H9 (cell line): ENCODE measurements at regions not wholly inside any gene's neighbourhood (a gene's known extent, or its start where the extent isn't known, plus 50 kb on each side); places are given as distances from the start of the nearest gene placed in this dataset.

Experiments
- DNase-seq: peaks from one replicate; pipeline ENCODE4 v3.0.0-alpha.2; 2017
- H2AFZ ChIP-seq: one replicate; pipeline ENCODE4 v1.6.1; 2013; ENCODE audit warnings: mild to moderate bottlenecking, low read length, control low read depth, moderate library complexity
- H2AK5ac ChIP-seq: 2 replicates; pipeline ENCODE4 v1.6.1; 2013; ENCODE audit warnings: low read length, control low read depth, mixed read lengths; ENCODE audit not compliant: insufficient read length
- H2BK120ac ChIP-seq: one replicate; pipeline ENCODE4 v1.6.1; 2013; ENCODE audit warnings: low read depth, mild to moderate bottlenecking, low read length, control low read depth, inconsistent platforms; ENCODE audit not compliant: poor library complexity, severe bottlenecking
- H2BK12ac ChIP-seq: 2 replicates; pipeline ENCODE4 v1.6.1; 2013; ENCODE audit warnings: low read length, control low read depth, mixed read lengths, low read depth; ENCODE audit not compliant: insufficient read length
- H2BK15ac ChIP-seq: 2 replicates; pipeline ENCODE4 v1.6.1; 2013; ENCODE audit warnings: low read depth, low read length, control low read depth
- H2BK20ac ChIP-seq: one replicate; pipeline ENCODE4 v1.6.1; 2013; ENCODE audit warnings: low read depth, mild to moderate bottlenecking, low read length, control low read depth, inconsistent platforms; ENCODE audit not compliant: poor library complexity, severe bottlenecking
- H2BK5ac ChIP-seq: 2 replicates; pipeline ENCODE4 v1.6.1; 2013; ENCODE audit warnings: low read length, control low read depth, mixed read lengths; ENCODE audit not compliant: insufficient read length
- H3K14ac ChIP-seq: 2 replicates; pipeline ENCODE4 v1.6.1; 2013; ENCODE audit warnings: low read length, control low read depth; ENCODE audit not compliant: insufficient read depth
- H3K18ac ChIP-seq: 2 replicates; pipeline ENCODE4 v1.6.1; 2013; ENCODE audit warnings: low read depth, mild to moderate bottlenecking, mixed read lengths, low read length, control low read depth; ENCODE audit not compliant: insufficient read length
- H3K23ac ChIP-seq: 2 replicates; pipeline ENCODE4 v1.6.1; 2013; ENCODE audit warnings: low read length, control low read depth, mixed read lengths, low read depth; ENCODE audit not compliant: insufficient read length
- H3K23me2 ChIP-seq: 2 replicates; pipeline ENCODE4 v1.6.1; 2013; ENCODE audit warnings: low read depth, mild to moderate bottlenecking, mixed read lengths, low read length, control low read depth; ENCODE audit not compliant: insufficient read length, poor library complexity, severe bottlenecking
- H3K27ac ChIP-seq: 2 replicates; pipeline ENCODE4 v1.5.1; 2013; ENCODE audit warnings: low read length, control low read depth, mixed read lengths, low read depth; ENCODE audit not compliant: insufficient read length
- H3K27me3 ChIP-seq: 2 replicates; pipeline ENCODE4 v1.6.1; 2013; ENCODE audit warnings: low read length, control low read depth, inconsistent platforms; ENCODE audit not compliant: insufficient read depth
- H3K4ac ChIP-seq: 2 replicates; pipeline ENCODE4 v1.6.1; 2013; ENCODE audit warnings: low read depth, mild to moderate bottlenecking, control low read depth, inconsistent platforms, low read length, moderate library complexity
- H3K4me1 ChIP-seq: 2 replicates; pipeline ENCODE4 v1.6.1; 2013; ENCODE audit warnings: low read length, control low read depth, inconsistent platforms; ENCODE audit not compliant: insufficient read depth
- H3K4me2 ChIP-seq: 2 replicates; pipeline ENCODE4 v1.6.1; 2013; ENCODE audit warnings: low read length, control low read depth, mixed read lengths; ENCODE audit not compliant: insufficient read length, insufficient read depth
- H3K56ac ChIP-seq: 2 replicates; pipeline ENCODE4 v1.6.1; 2013; ENCODE audit warnings: low read depth, mild to moderate bottlenecking, mixed read lengths, low read length, control low read depth; ENCODE audit not compliant: insufficient read length
- H3K79me1 ChIP-seq: 2 replicates; pipeline ENCODE4 v1.6.1; 2013; ENCODE audit warnings: low read depth, mild to moderate bottlenecking, moderate library complexity, low read length, control low read depth, inconsistent platforms; ENCODE audit not compliant: insufficient read depth, poor library complexity, severe bottlenecking
- H3K79me2 ChIP-seq: 2 replicates; pipeline ENCODE4 v1.6.1; 2013; ENCODE audit warnings: low read length, control low read depth, inconsistent platforms; ENCODE audit not compliant: insufficient read depth
- H3K9ac ChIP-seq: 2 replicates; pipeline ENCODE4 v1.6.1; 2013; ENCODE audit warnings: low read length, control low read depth, mixed read lengths; ENCODE audit not compliant: insufficient read length; ENCODE audit errors: extremely low read depth
- H3K9me3 ChIP-seq: one replicate; pipeline ENCODE4 v1.6.1; 2013; ENCODE audit warnings: low read depth, low read length, inconsistent platforms; ENCODE audit not compliant: control insufficient read depth
- H3T11ph ChIP-seq: one replicate; pipeline ENCODE4 v1.6.1; 2013; ENCODE audit warnings: mild to moderate bottlenecking, low read length, control low read depth, inconsistent platforms
- H4K20me1 ChIP-seq: one replicate; pipeline ENCODE4 v1.6.1; 2013; ENCODE audit not compliant: control insufficient read depth, insufficient read length, insufficient read depth
- H4K5ac ChIP-seq: 2 replicates; pipeline ENCODE4 v1.6.1; 2013; ENCODE audit warnings: low read depth, mild to moderate bottlenecking, mixed read lengths, low read length, control low read depth; ENCODE audit not compliant: insufficient read length
- H4K8ac ChIP-seq: replicated peaks from 2 replicates; pipeline ENCODE4 v1.6.1; 2013; ENCODE audit warnings: low read length, control low read depth, mixed read lengths, low read depth; ENCODE audit not compliant: insufficient read length
- H4K91ac ChIP-seq: 2 replicates; pipeline ENCODE4 v1.6.1; 2013; ENCODE audit warnings: low read depth, mild to moderate bottlenecking, moderate library complexity, mixed read lengths, low read length, control low read depth; ENCODE audit not compliant: insufficient read length
- H3K27ac Mint-ChIP-seq, 3 experiments: 2 replicates in 2 of 3; 3 replicates in 1 of 3; pipeline ENCODE4 v1.8.0; 2020 to 2021; ENCODE audit warnings: mixed read lengths in 3 of 3, mild to moderate bottlenecking in 1 of 3, moderate library complexity in 1 of 3
- H3K27me3 Mint-ChIP-seq: 2 replicates; pipeline ENCODE4 v1.8.0; 2021; ENCODE audit warnings: low read depth, mild to moderate bottlenecking, moderate library complexity, mixed read lengths
- H3K36me3 Mint-ChIP-seq, 3 experiments: 2 replicates in 2 of 3; 3 replicates in 1 of 3; pipeline ENCODE4 v1.8.0; 2020 to 2021; ENCODE audit warnings: low read depth in 3 of 3, mixed read lengths in 3 of 3; ENCODE audit not compliant: insufficient read depth in 1 of 3
- H3K4me1 Mint-ChIP-seq, 2 experiments: 2 replicates each; pipeline ENCODE4 v1.8.0; 2020; ENCODE audit warnings: mixed read lengths in 2 of 2
- H3K4me3 Mint-ChIP-seq, 2 experiments: 2 replicates in 1 of 2; 3 replicates in 1 of 2; pipeline ENCODE4 v1.8.0; 2020 to 2021; ENCODE audit warnings: mild to moderate bottlenecking in 2 of 2, mixed read lengths in 2 of 2, moderate library complexity in 1 of 2
- H3K9me3 Mint-ChIP-seq, 2 experiments: 2 replicates in 1 of 2; 3 replicates in 1 of 2; pipeline ENCODE4 v1.8.0; 2020; ENCODE audit warnings: mild to moderate bottlenecking in 2 of 2, mixed read lengths in 2 of 2, moderate library complexity in 1 of 2
- CTCF ChIP-seq: fragments of 200-600 bp; sonication (generic); conservative IDR thresholded peaks from 3 replicates; pipeline ENCODE4 v1.8.0; 2021; ENCODE audit warnings: antibody characterized with exemption, mild to moderate bottlenecking
- WGBS: extraction: QIAGEN DNeasy Blood & Tissue Kit; methylation state at CpG from one replicate; pipeline ENCODE4 v1.1.7; 2013; ENCODE audit warnings: missing lambda C conversion rate, low lambda C conversion rate, mixed read lengths; ENCODE audit not compliant: insufficient read length; ENCODE audit errors: extremely low coverage; 5-methylcytosine and 5-hydroxymethylcytosine counted together

- no peak overlapping the region for H3K23ac ChIP-seq
- H3K9ac ChIP-seq: no peak overlapping the region
- no CpG with 5 or more reads among the region's 2 CpGs for WGBS
Observed at GRCh38 chr15:58294681-58295254, 137.0 kb upstream of the LIPC start.

More at GRCh38 chr15:58294681-58295254, 137.0 kb upstream of the LIPC start:
- H2BK5ac ChIP-seq: no peak overlapping the region
- H3K9me3 ChIP-seq: no peaks in the 10 kb centered on the region
- H4K91ac ChIP-seq: no peak overlapping the region
- no peak overlapping the region for H3K27ac ChIP-seq
- no peaks in the 10 kb centered on the region for H3K23me2 ChIP-seq
- H3K4me1 ChIP-seq: peaks cover 2% of the 10 kb centered on the region; the same call in 1 of the 2 replicates
- no peaks in the 10 kb centered on the region for H4K20me1 ChIP-seq
- H4K5ac ChIP-seq: no peak overlapping the region
- H2AFZ ChIP-seq: no peak overlapping the region
- Mint-ChIP-seq H3K4me1 (peaks cover 31 to 49% of the 10 kb centered on the region in 2 experiments), H3K9me3 (peaks cover 19 to 20% of the 10 kb centered on the region in 2 experiments), H3K27me3 (no peaks in the 10 kb centered on the region), H3K36me3 (peaks cover 8 to 24% (median 13%) of the 10 kb centered on the region in 3 experiments), H3K4me3 (no peak overlapping the region), H3K27ac (no peak overlapping the region)
- H3K18ac ChIP-seq: no peak overlapping the region
- H3K27me3 ChIP-seq: no peaks in the 10 kb centered on the region
- no peak overlapping the region for H3K4me2 ChIP-seq
- H2BK15ac ChIP-seq: no peak overlapping the region
- TF ChIP-seq CTCF: no peak
- no peak overlapping the region for H4K8ac ChIP-seq
- H3K56ac ChIP-seq: no peak overlapping the region
- H2BK12ac ChIP-seq: no peak overlapping the region
- no peak for DNase-seq
- no peak overlapping the region for H3K14ac ChIP-seq
- H3T11ph ChIP-seq: no peak overlapping the region
- H3K4ac ChIP-seq: no peak overlapping the region
- no peak overlapping the region for H2AK5ac ChIP-seq
- no peaks in the 10 kb centered on the region for H3K79me1 ChIP-seq
- H3K79me2 ChIP-seq: no peaks in the 10 kb centered on the region
- no peak overlapping the region for H2BK20ac ChIP-seq
- no peak overlapping the region for H2BK120ac ChIP-seq
